Chondrocyte (in vitro differentiated cells): ENCODE measurements at regions not wholly inside any gene's neighbourhood (a gene's known extent, or its start where the extent isn't known, plus 50 kb on each side); places are given as distances from the start of the nearest gene placed in this dataset.
"Not testable (repeated sequence)": the region's sequence is repeated elsewhere in the genome, so short reads cannot be mapped to it uniquely, and the experiment has no call there.

ENCODE experiments used
- DNase-seq: peaks from one replicate; pipeline ENCODE4 v3.0.0; 2021; ENCODE audit warnings: mixed read lengths, low spot score
- H3K27ac Mint-ChIP-seq: one replicate; pipeline ENCODE4 v1.8.0; 2021; ENCODE audit warnings: mild to moderate bottlenecking, moderate library complexity, mixed read lengths; ENCODE audit not compliant: unreplicated experiment
- H3K27me3 Mint-ChIP-seq: 2 replicates; pipeline ENCODE4 v1.8.0; 2021; ENCODE audit warnings: low read depth, mixed read lengths
- H3K36me3 Mint-ChIP-seq: 2 replicates; pipeline ENCODE4 v1.8.0; 2021; ENCODE audit warnings: low read depth, mixed read lengths
- H3K4me1 Mint-ChIP-seq: 2 replicates; pipeline ENCODE4 v1.8.0; 2021; ENCODE audit warnings: low read depth, mild to moderate bottlenecking, mixed read lengths
- H3K4me3 Mint-ChIP-seq: one replicate; pipeline ENCODE4 v1.8.0; 2021; ENCODE audit warnings: mild to moderate bottlenecking, moderate library complexity, mixed read lengths; ENCODE audit not compliant: unreplicated experiment
- H3K9me3 Mint-ChIP-seq: 2 replicates; pipeline ENCODE4 v1.8.0; 2021; ENCODE audit warnings: low read depth, mixed read lengths
- CTCF ChIP-seq: fragments of 200-600 bp; sonication (generic); IDR thresholded peaks from 2 replicates; pipeline ENCODE4 v1.5.0; 2021; ENCODE audit warnings: antibody characterized with exemption, mild to moderate bottlenecking, moderate library complexity

DNA sequence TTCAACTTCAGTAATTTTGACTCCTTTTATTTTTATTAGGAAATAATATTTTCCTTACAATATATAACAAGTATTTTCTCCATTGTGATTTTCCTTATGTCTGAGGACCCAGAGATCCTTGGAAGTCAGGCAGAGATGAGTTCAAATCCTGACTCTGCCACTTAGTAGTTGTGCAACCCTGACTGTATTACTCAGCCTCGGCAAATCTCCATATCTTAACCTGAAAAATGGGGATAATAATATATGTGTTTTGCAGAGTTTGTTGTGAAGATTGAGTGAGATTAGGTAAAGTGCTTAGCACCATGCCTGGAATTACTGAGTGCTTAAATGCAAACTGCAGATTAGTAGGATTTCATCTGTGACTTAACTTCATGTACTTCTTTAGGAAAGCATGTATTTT, 120.5 kb upstream of the KLF14 start:
- Mint-ChIP-seq H3K4me1 (peaks cover 7% of the 10 kb centered on the region), H3K27ac (no peak overlapping the region)
- DNase-seq, result no peak

GRCh38 chr7:130856866-130857265, 122.9 kb upstream of the KLF14 start:
- peaks cover 49% of the 10 kb centered on the region for H3K36me3 Mint-ChIP-seq
- H3K27ac Mint-ChIP-seq, result no peak overlapping the region
- H3K27me3 Mint-ChIP-seq, result no peaks in the 10 kb centered on the region
- TF ChIP-seq CTCF, result no peak
- DNase-seq, result no peak
- peaks cover 7% of the 10 kb centered on the region for H3K4me1 Mint-ChIP-seq
- H3K4me3 Mint-ChIP-seq, result no peak overlapping the region
- H3K9me3 Mint-ChIP-seq, result peaks cover 45% of the 10 kb centered on the region

More for the DNA sequence above, 120.5 kb upstream of the KLF14 start:
- TF ChIP-seq CTCF, result no peak
- H3K9me3 Mint-ChIP-seq, result peaks cover 31% of the 10 kb centered on the region
- no peaks in the 10 kb centered on the region for H3K27me3 Mint-ChIP-seq
- H3K36me3 Mint-ChIP-seq, result peaks cover 34% of the 10 kb centered on the region
- no peak overlapping the region for H3K4me3 Mint-ChIP-seq

- H3K36me3 Mint-ChIP-seq, result peaks cover 50% of the 10 kb centered on the region
- peaks cover 47% of the 10 kb centered on the region for H3K9me3 Mint-ChIP-seq
- not testable (repeated sequence) for H3K27ac Mint-ChIP-seq
Measured at GRCh38 chr7:130860832-130861231, 126.8 kb upstream of the KLF14 start.

GRCh38 chr7:130865408-130866236, 131.6 kb upstream of the KLF14 start:
- H3K27ac Mint-ChIP-seq, result no peak overlapping the region
- H3K4me3 Mint-ChIP-seq, result no peak overlapping the region
- DNase-seq, result no peak
- TF ChIP-seq CTCF, result peak; percentile 8
- peaks cover 5% of the 10 kb centered on the region for H3K9me3 Mint-ChIP-seq
- no peaks in the 10 kb centered on the region for H3K27me3 Mint-ChIP-seq
- peaks cover 20% of the 10 kb centered on the region for H3K36me3 Mint-ChIP-seq
- no peaks in the 10 kb centered on the region for H3K4me1 Mint-ChIP-seq

More at GRCh38 chr7:130860832-130861231, 126.8 kb upstream of the KLF14 start:
- H3K4me1 Mint-ChIP-seq, H3K4me3 Mint-ChIP-seq, DNase-seq, H3K27me3 Mint-ChIP-seq: not testable (repeated sequence)

GRCh38 chr7:130867039-130867438, 133.0 kb upstream of the KLF14 start:
- no peak overlapping the region for H3K4me3 Mint-ChIP-seq

More at GRCh38 chr7:130867039-130867438, 133.0 kb upstream of the KLF14 start:
- TF ChIP-seq CTCF, result no peak
- no peak for DNase-seq
- Mint-ChIP-seq H3K27me3 (no peaks in the 10 kb centered on the region), H3K36me3 (peaks cover 11% of the 10 kb centered on the region), H3K27ac (no peak overlapping the region), H3K4me1 (no peaks in the 10 kb centered on the region), H3K9me3 (peaks cover under 1% of the 10 kb centered on the region)
